ENCODE measurements at regions not wholly inside any gene's neighbourhood (a gene's known extent, or its start where the extent isn't known, plus 50 kb on each side); places are given as distances from the start of the nearest gene placed in this dataset.

- TF ChIP-seq CTCF (IDR thresholded peaks at IDR 0.05; ENCODE audit: extremely low read depth, insufficient read depth, missing control alignments), result no peak
- in situ Hi-C loops (cut with MboI; ENCODE audit: low pct_unique_long_range_greater_than_20kb, low sequenced_read_pairs, unreplicated experiment), result no loop called here
- no peak for DNase-seq (ENCODE audit: low spot score)
These were observed 656.4 kb upstream of the ADGRL2 start for GRCh38 chr1:81144240-81144825.

- in situ Hi-C loops (cut with MboI; ENCODE audit: low pct_unique_long_range_greater_than_20kb, low sequenced_read_pairs, unreplicated experiment), result no loop called here
- no peak for DNase-seq (ENCODE audit: low spot score)
- TF ChIP-seq CTCF (IDR thresholded peaks at IDR 0.05; ENCODE audit: extremely low read depth, insufficient read depth, missing control alignments), result no peak
These were observed 658.5 kb upstream of the ADGRL2 start for GRCh38 chr1:81142099-81142826.

- TF ChIP-seq CTCF (IDR thresholded peaks at IDR 0.05; ENCODE audit: extremely low read depth, insufficient read depth, missing control alignments), result no peak
- no peak for DNase-seq (ENCODE audit: low spot score)
- in situ Hi-C loops (cut with MboI; ENCODE audit: low pct_unique_long_range_greater_than_20kb, low sequenced_read_pairs, unreplicated experiment), result no loop called here
These were observed 665.2 kb upstream of the ADGRL2 start for GRCh38 chr1:81135524-81135923.

- in situ Hi-C loops (cut with MboI; ENCODE audit: low pct_unique_long_range_greater_than_20kb, low sequenced_read_pairs, unreplicated experiment), result no loop called here
- no peak for DNase-seq (ENCODE audit: low spot score)
- TF ChIP-seq CTCF (IDR thresholded peaks at IDR 0.05; ENCODE audit: extremely low read depth, insufficient read depth, missing control alignments), result no peak
These were observed 671.0 kb upstream of the ADGRL2 start for GRCh38 chr1:81129776-81130175.

GRCh38 chr1:81129366-81129765 lies 671.4 kb upstream of the ADGRL2 start:
- TF ChIP-seq CTCF (IDR thresholded peaks at IDR 0.05; ENCODE audit: extremely low read depth, insufficient read depth, missing control alignments), result no peak
- in situ Hi-C loops (cut with MboI; ENCODE audit: low pct_unique_long_range_greater_than_20kb, low sequenced_read_pairs, unreplicated experiment), result no loop called here
- DNase-seq (ENCODE audit: low spot score), result no peak

GRCh38 chr1:81128079-81128478 lies 672.7 kb upstream of the ADGRL2 start:
- DNase-seq (ENCODE audit: low spot score), result no peak
- in situ Hi-C loops (cut with MboI; ENCODE audit: low pct_unique_long_range_greater_than_20kb, low sequenced_read_pairs, unreplicated experiment), result no loop called here
- TF ChIP-seq CTCF (IDR thresholded peaks at IDR 0.05; ENCODE audit: extremely low read depth, insufficient read depth, missing control alignments), result no peak

All from GM13977 (cell line).